ENCODE measurements at regions not wholly inside any gene's neighbourhood (a gene's known extent, or its start where the extent isn't known, plus 50 kb on each side); places are given as distances from the start of the nearest gene placed in this dataset.
A peak's percentile ranks its signal among the peaks of the same experiment; 100 is the strongest.
"Not testable (repeated sequence)": the region's sequence is repeated elsewhere in the genome, so short reads cannot be mapped to it uniquely, and the experiment has no call there.

DNA sequence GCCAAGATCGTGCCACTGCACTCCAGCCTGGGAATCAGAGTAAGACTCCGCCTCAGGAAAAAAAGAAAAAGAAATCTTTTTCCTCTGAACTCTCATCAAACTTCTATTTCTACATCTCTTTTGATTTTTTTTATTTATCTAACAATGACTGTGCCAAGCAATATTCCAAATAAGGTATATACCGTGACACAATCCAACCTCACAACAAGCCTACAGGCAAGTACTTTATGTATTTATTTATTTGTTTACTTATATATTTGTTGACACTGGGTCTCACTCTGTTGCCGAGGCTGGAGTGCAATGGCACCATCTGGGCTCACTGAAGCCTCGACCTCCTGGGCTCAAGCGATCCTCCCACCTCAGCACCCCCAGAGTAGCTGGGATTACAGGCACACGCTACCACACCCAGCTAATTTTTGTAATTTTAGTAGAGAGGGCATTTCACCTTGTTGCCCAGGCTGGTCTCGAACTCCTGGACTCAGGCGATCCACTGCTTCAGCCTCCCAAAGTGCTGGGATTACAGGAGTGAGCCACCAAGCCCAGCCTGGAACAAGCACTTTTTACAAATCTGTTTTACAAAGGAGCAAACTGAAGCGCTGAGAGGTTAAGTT is 94.9 kb upstream of the CHD2 start:
- DNase-seq: no peak

DNA sequence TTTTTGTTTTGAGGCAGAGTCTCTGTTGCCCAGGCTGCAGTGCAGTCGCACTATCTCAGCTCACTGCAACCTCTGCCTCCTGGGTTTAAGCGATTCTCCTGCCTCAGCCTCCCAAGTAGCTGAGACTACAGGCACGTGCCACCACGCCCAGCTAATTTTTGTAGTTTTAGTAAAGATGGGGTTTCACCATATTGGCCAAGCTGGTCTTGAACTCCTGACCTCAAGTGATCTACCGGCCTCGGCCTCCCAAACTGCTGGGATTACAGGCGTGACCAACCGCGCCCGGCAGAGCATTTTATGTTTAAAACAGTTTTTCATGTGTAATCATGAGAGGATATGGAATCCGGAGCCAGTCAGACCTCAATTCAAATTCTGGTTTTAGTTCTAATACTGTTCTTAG is 94.0 kb upstream of the CHD2 start:
- DNase-seq: not testable (repeated sequence)

DNA sequence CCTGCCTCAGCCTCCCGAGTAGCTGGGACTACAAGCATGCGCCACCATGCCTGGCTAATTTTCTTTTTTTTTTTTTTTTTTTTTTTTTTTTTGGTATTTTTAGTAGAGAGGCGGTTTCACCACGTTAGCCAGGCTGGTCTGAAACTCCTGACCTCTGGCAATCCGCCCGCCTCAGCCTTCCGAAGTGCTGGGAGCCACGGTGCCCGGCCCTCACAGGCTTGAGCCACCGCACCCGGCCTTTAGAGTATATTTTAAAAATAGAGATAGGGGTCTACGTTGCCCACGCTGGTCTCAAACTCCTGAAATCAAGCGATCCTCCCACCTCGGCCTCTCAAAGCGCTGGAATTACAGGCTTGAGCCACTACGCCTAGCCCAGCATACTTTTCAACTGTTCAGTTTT is 93.4 kb upstream of the CHD2 start:
- DNase-seq: no peak

DNA sequence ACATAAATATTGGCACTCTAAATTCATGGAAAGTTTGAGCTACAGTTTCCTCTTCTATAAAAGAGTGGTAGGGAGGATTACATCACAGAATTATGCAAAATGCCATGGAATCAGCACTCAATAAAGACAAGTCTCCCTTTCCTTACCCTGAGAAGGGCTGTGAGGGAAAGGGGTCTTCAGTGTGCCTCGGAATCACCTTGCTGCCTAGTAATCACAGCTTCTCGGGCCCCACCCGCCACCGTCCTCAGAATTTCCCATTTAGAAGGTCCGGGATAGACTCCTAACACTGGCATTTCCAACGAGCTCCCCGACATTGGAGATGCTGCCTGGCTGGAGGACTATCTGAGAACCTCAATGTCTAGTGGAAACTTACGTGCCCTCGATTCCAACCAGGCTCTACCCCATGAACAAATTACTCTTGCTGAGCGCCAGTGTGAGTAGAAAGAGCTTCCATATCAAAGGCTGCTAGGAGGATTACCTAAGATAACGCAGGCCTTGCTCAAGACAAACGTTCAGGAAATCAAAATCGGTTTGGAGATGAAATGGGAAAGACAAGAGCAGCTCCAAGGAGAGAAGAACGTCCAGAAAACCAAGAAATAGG is 92.1 kb upstream of the CHD2 start:
- peak; percentile 58 for DNase-seq

DNA sequence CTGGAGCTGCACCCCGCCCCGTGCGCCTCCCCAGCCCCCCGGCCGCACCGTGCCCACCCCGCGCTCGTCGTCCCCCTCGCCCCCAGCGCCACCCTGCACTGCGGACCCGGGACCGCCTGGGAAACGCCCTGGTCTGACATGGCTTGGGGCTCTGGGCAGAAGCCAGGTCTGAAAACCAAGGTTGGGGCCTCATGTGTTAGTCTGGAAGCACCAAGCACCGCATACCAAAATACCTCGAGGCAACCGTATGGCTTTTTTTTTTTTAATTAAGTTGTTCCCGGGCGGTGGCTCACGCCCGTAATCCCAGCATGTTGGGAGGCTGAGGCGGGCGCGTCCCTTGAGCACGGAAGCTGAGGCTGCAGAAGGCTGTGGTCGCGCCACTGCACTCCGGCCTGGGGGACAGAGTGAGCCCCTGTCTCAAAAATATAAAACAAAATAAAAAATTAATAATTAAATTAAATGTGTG is 91.5 kb upstream of the CHD2 start:
- DNase-seq: peak; percentile 77

DNA sequence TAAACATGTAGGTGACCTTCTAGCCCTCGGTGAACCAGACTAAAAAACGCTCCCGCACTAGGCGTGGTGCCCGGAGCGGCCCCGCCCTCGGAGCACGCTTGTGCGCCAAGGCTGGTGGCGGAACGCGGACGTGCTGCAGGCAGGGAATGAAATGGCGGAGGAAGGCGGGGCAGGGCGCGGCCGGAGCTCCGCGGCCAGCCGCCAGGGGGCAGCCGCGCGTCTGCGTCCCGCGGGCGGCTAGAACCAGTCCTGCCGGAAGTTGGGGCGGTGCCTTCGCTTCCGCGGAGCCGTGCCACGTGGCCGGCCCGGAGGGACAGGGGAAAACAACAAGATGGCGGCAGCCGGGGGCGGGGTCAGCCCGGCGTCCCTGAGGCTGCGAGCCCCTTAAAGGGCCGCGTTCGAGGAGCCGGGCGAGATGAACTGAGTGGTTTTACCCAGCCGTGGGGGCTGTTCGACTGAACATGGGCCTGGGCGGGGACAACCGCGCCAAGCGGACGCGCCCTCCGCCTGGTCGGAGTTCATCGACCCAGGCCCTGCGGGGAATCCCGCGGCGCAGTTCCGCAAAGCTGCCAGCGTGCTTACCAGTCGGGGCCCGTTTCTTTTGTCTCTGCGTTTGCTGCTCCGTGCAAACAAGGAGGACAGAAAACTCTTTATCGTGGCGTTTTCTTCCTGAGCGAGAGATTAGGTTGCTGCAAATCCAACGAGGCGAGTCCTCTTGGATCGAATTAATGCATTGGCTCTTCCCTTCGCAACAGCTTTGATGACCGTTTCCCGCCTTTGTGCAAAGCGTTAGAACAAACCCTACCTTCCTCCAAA is 90.9 kb upstream of the CHD2 start:
- DNase-seq: peak; percentile 96

DNA sequence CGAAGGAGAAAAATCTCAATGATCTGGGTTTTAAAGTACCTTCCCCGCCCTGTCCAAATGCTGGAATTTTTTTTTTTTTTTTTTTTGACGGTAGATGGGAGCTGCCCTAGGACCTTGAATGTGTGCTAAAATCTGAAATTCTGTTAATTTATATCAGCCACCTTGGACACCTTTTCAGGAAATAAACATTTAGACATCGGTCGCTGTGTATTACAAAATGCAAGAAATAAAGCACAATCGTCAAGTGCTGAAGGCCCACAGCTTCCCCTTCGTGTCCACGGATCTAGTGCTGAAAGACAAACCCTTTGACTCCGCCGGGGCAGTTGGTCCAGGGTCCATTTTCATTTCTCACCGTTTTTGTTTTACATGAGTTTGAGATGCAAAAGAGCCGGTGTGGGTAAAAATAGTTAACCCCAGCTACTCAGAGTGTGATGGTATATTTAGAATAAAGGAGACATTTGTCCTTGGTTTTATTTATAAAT is 90.2 kb upstream of the CHD2 start:
- DNase-seq: peak; percentile 61

DNA sequence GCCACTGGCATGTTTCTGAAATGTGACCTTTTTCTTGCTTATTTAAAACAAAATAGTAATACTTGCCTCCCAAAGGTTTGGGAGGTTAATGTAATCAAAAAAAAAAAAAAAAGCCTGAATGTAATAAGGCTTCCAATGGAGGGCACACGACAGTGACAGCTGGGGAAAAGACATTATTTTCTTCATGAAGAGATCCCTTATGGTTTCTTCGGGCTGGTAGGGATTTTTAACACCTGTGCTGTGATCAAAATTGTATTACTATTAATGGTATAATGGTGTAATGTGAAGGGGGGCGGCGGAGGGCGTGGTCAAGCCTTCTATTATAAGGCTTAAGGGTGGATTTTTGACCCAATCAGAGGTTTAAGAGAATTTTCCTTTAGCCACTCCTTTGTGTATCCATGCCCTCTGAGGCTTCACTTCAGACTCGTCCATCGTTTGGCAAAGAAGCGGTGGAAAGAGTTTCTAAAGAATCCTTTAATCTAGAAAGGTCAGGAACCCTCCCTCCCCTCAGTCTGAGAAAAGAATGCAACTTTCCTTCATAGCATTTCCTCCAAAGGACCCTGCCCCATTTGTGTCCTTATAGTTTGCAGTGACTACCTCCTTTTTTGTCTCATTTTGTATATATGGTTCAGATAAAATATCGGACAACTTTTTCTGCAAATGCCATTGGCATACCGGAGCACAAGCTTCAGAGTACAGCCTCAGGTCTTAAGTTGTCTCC is 89.5 kb upstream of the CHD2 start:
- DNase-seq: peak; percentile 87

DNA sequence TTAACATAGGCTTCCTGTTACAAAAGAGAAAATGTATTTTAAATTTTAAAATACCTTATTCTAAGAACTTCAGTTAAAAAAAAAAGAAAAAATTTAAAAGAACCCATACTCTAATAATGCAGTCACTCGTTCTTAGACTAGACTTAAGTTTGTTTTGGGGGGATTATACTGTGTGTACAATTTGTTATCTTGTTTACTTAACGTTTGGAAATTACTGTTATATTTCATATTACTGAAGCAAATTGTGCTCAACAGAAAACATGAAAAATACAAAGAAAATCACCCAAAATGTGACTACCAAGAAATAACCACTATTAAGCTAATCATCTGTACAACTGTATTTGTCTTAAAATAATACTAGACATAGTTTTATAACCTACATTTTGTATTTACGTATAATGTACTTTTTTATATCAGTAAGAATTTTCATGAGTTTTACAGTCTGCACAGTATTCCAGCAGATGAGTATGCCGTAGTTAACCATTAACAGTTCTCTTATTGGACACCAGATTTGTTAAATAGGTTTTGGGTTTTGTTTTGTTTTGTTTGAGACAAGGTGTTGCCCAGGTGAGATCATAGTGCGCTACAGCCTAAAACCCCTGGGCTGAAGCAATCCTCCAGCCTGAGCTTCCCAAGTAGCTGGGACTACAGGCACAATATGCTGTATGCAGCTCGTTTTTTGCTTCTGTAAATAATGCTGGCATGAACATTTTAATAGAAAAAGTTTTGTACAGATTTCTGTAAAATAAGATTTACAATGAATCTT is 88.8 kb upstream of the CHD2 start:
- peak; percentile 77 for DNase-seq

DNA sequence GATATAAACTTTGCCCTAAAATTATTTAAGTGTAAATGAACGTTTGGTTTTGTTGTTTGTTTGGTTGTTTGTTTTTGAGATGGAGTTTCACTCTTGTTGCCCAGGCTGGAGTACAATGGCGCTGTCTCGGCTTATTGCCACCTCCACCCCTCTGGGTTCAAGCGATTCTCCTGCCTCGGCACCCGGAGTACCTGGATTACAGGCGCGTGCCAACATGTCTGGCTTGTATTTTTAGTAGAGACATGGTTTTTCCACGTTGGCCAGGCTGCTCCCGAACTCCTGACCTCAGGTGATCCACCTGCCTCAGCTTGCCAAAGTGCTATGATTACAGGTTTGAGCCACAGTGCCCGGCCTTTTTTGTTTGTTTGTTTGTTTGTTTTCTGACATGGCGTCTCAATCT is 87.9 kb upstream of the CHD2 start:
- DNase-seq: peak; percentile 21

DNA sequence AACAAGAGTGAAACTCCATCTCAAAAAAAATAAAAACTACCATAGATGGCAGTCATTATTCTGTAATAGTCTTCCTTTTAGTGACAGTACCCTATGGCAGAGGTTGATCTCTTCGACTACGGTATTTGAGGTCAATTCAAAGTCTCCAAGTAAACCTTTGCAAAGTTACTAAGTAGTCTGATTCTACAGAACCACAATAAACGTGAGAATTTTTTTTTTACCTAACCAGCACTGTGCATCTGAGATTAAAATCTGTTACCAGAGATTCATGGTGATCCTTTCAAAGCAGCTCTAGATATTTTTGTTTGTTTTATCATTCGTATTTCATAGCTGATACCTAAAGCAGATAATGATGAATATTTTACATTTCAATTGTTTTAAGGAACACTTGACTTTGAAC is 86.6 kb upstream of the CHD2 start:
- no peak for DNase-seq

DNA sequence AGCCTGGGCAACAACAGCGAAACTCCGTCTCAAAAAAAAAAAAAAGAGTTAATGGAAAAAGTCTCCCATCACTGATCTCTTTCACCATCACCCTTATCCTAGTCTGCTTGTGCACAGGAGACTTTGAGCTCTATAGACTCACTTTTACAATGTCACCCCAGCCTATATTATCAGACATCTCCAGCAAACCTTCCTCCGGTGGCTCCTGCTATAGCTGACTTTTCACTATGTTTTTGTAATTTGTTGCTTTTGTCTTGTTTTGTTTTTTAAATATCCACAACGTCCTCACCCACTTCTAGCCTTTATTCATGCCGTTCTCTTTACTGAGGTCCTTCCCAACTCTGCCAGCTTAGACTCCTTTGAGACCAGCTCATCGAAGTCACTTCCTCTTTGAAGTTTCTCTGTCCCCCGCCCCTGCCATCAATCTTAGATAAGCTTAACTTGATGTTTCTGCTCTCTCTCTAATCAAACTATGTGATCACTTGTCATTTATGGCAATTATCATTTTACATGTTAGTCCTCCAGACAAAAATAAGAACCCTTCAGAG is 82.7 kb upstream of the CHD2 start:
- DNase-seq: peak; percentile 59

DNA sequence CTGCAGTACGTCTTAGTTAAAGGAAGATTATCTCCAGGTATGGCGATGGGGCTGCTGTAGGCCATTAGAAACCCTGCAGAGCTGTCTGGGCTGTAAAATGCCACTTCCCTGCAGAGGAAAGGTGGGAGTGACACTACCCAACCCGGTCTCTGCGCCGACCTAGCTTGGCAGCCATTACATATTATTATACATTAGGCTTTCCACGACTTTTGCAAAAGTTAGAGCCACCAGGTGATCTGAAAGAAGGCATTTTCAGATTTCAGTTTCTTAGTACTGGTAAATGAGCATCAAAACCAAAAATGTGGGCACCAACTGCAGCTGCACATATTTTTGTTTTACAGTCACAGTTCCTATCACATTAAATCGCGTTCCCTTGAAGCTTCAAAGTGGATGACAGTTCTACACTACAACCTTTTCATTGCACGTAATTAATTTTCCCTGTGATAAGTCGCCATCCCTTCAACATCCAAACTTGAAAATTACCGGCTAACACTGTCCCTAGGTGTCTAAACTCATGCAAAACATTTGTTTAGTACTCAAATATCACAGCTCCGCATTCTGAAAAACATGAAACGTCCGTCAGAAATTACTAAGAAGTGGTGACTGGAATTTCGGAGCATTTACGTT is 81.4 kb upstream of the CHD2 start:
- DNase-seq: peak; percentile 83

DNA sequence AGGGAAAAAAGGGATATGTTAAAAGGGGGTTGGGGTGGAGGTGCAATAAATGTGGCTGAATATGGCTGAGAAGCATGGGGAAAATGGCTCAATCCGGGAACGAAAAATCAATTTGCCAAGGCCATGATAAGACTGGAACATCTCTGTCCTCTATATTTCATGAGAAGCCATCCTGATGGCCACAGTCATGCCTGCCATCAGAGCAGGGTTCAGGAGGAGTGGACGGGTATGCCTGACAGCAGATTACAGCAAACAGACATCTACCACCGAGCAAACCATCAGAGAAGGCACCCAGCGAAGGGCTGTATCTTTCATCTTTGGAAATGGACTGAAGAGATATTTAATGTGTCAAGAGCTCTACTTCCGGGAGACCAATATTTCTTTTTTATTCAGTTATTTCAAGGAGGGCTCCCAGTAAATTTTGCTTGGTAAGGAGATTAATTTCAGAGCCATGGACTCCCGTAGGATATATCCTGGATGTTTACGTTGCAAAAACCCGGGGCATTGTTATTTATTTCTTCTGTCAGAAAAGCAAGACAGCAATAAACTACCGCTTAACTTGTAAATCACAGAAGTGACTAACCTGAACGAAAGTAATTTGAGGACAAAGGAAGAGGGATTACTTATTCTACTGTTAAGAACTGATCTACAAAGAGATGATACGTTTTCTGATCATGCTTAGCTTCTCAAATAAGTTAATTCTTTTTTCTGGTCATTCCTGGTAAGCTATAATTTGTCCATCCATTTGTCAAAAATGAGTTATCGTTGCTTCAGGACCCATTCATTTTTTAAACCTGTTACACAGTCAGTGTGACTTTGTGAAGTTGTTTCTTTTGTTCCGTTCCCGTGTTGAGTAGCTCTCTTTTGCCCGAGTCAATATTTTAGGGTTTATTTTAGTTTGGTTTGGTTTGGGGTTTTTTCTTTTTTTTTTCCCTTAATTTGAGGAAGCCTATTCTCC is 80.6 kb upstream of the CHD2 start:
- DNase-seq: peak; percentile 67

DNA sequence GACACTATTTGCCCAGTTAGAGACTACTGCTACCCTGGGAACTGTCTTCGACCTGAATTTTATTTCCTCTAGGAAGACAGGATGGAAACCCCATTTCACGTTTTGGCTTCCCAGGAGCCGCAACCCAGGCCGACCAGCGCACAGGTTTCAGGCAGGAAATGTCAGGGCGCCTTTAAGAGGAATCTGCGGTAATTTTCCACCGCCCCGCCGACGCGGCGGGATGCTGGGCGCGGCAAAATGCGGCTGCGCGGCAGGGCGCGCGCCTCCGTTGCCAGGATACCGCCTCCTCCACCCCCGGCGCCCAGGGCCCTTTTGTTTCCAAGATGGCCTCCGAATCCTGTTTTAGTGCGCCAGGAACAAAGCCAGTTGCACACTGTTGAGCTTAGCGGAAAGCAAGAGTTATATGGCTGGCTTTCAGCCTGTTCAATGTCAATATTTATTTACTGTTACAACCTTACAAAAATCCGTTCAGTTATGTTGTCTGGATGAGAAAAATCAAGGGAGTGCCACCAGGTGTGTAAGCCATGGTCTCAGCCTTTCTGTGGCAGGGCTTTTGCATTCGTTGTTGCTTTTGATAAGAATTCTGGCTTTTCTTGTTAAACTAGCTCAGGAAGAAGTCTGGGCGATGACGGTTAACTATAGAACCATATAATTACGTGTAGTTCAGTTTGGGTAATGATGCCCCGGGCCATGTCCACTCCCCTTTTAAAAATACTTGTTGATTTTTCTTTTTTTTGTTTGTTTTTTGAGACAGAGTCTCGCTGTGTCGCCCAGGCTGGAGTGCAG is 79.7 kb upstream of the CHD2 start:
- DNase-seq: peak; percentile 95

DNA sequence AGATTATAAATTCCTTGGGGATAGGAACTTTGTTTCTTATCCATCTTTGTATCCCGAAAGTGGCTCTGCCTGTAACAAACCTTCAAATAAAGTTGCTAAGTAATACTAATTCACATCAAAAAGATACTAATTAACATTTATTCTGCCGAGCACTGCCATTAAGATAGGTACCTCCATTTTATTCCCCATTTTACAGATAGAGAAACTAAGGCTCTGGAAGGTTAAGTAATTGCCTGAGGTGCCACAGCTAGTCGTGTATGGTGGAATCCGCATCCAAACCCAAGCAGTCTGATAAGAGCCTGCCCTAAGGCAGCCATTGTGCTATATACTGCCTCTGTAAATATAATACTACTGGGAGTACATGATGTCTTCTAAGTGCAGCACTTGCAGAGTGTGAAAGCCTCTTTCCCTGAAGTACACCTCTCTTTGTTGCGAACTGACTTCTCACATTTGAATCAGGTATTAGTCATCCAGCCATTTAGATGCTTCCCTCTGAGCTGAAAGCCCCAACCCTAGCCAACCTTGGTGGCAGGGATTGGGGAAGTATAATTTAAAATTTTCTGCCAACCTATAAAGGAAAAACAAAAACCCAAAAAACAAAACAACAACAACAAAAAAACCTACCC is 78.5 kb upstream of the CHD2 start:
- peak; percentile 65 for DNase-seq

DNA sequence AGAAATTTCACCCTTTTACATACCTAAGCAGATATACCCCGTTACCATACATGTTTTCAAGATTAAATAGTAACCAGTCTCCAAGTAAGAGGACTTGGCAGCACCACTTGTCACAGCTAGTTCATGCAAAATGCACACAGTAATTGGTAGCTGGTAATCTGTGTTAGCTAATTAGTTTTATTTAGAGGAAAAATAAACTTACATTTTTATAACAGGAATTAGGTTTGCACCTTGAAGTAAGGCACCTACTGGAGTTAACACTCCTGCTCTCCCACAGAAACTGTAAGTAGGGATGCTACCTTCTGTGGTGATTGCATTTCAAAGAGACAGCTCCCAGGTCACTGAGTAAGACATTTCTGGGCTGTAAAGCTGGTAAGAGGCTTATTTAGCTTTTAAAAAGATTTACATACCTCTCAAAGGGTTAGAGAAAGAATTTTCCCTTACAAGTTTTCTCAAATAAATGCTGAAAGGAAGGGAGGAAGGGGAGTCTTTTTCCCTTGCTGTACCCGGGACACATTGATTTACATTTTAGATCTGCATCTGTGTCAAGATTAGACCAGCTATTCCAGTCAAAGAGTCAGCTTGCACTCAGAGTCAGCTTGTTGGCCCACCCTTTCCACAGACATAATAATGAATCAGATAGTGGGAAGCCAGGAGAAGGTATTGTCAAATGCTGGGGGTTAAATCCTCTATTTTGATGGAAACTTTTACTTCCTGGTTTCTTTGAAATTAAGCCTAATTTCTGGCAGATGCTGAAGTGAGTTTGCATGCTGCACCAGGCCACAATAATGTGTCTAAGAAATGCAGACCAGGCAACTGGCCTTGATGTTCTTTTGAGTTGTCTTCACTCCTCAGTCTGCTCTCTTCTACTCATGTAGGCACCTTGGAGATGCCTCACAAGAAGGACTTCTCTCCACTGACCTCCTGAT is 77.6 kb upstream of the CHD2 start:
- peak; percentile 47 for DNase-seq

DNA sequence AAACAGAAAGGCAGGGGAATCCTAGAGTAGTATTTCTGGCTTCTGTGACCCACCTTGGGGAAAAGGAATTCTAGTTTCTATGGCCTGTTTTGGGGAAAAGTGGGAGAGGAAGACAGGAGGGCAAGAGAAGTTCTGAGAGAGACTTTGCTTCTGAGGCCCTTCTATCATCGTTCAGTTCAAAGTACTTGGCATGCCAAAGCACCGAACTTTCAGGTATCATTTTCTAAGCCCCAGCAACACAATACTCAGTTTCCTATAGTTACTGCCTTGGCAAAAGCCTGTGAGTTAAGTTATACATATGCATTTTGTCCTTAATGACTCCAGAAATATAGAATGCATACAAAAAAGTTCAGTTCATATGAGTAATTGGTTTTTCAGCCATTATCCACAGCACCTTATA is 74.1 kb upstream of the CHD2 start:
- no peak for DNase-seq
